ENCODE measurements at regions not wholly inside any gene's neighbourhood (a gene's known extent, or its start where the extent isn't known, plus 50 kb on each side); places are given as distances from the start of the nearest gene placed in this dataset.
A peak's percentile ranks its signal among the peaks of the same experiment; 100 is the strongest.

GRCh38 chr15:69634860-69635259 is 182.2 kb downstream of the RPLP1 start:
- in situ Hi-C loops (cut with MboI; ENCODE audit: low pct_unique_long_range_greater_than_20kb in 2 of 9, low sequenced_read_pairs in 9 of 9, unreplicated experiment in 9 of 9), result no loop called here
- 31 to 90% (median 79%) methylated on average over 3 to 5 of the region's 5 CpGs; no CpG with 5 or more reads in 2 of the 10 experiments for WGBS, 10 experiments
- ATAC-seq (replicated peaks in 6 of 8), result no peak
- Histone ChIP-seq H3K27ac (no peak overlapping the region), H3K4me1 (replicated peaks in 1 of 2) (peaks cover 9 to 21% of the 10 kb centered on the region in 2 donors), H3K4me3 (no peak overlapping the region)

DNA sequence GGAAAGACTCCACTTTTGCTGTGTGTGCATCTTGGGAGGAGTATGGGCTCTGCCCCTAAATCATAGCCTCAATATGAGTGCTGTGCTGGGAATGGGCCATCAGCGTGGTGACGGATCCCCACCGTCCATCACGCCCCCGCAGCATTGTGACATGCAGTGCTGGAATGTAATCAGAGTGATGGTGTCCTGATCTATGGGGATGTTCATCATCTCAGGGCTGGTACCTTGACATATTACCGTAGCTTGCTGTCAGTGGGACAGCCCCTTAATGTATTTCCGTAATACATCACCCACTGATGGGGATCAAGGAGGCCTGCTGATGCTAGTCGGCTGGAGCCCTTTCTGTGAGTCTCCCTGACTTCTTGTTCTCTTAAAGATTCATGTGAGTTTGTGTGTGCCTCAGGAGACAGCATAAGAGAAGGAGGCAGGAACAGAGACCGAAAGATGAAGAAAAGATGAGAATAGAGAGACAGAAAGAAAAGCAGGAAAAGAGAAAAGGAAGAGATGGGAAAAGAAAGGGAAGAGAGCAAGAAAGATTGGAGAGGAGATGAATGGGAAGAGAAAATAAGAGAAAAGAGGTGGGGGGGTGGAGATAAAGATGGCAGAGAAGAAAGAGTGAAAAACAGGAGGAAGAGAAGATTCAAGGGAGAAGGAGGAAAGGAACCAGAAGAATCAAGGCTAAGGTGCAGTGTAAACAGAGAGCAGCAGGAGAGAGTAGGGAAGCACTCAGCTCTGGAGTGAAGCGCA is 183.7 kb downstream of the RPLP1 start:
- in situ Hi-C loops (cut with MboI; ENCODE audit: low pct_unique_long_range_greater_than_20kb in 2 of 9, low sequenced_read_pairs in 9 of 9, unreplicated experiment in 9 of 9), result no loop called here
- Histone ChIP-seq H3K4me3 (no peak overlapping the region), H3K27ac (no peak overlapping the region), H3K4me1 (replicated peaks in 1 of 2) (peaks cover 9 to 20% of the 10 kb centered on the region in 2 donors)
- WGBS, 10 experiments, result 48 to 80% (median 66%) methylated on average over 2 to 9 of the region's 10 CpGs
- peak in 5 of 8 experiments; percentile 92 to 98 (median 98) for ATAC-seq (replicated peaks in 6 of 8)

DNA sequence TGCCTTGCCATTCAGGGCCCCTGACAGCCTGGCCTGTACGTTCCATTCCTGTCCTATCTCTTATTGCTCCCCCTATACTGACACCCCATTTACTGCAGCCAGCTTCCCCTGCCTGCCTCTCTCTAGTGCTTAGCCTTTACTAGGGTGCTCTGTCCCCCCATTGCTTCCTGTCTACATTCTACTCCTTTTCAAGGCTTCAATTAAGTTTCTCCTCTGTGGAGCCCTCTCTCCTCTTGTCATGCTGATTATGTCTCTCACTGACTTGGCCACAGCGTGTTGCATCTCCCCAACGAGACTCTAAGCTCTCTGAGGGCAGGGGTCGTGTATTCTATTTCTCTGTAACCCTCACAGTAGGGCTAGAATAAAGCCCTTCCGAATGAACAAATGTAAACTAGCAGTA is 185.2 kb downstream of the RPLP1 start:
- in situ Hi-C loops (cut with MboI; ENCODE audit: low pct_unique_long_range_greater_than_20kb in 2 of 9, low sequenced_read_pairs in 9 of 9, unreplicated experiment in 9 of 9), result no loop called here
- WGBS, 10 experiments, result 21 to 83% (median 61%) methylated on average over 1 to 5 of the region's 5 CpGs; no CpG with 5 or more reads in 3 of the 10 experiments
- H3K4me3 ChIP-seq, result no peak overlapping the region
- H3K27ac ChIP-seq, result no peak overlapping the region
- no peak for ATAC-seq (replicated peaks in 6 of 8)
- peaks cover 6 to 9% of the 10 kb centered on the region in 2 donors for H3K4me1 ChIP-seq (replicated peaks in 1 of 2)

GRCh38 chr15:69643476-69643875 is 190.9 kb downstream of the RPLP1 start:
- H3K27ac ChIP-seq, result no peak overlapping the region
- in situ Hi-C loops (cut with MboI; ENCODE audit: low pct_unique_long_range_greater_than_20kb in 2 of 9, low sequenced_read_pairs in 9 of 9, unreplicated experiment in 9 of 9), result no loop called here
- WGBS, 10 experiments, result 66 to 100% (median 88%) methylated on average over 1 to 5 of the region's 5 CpGs; no CpG with 5 or more reads in 1 of the 10 experiments
- no peak for ATAC-seq (replicated peaks in 6 of 8)
- no peak overlapping the region for H3K4me3 ChIP-seq
- peaks cover 14 to 21% of the 10 kb centered on the region in 2 donors for H3K4me1 ChIP-seq (replicated peaks in 1 of 2)

- WGBS, 10 experiments, result 15 to 92% (median 67%) methylated on average over 1 of the region's 1 CpG; no CpG with 5 or more reads in 1 of the 10 experiments
- ATAC-seq (replicated peaks in 6 of 8), result no peak
- Histone ChIP-seq H3K4me1 (replicated peaks in 1 of 2) (peaks cover 19 to 26% of the 10 kb centered on the region in 2 donors), H3K27ac (no peak overlapping the region), H3K4me3 (no peak overlapping the region)
- in situ Hi-C loops (cut with MboI; ENCODE audit: low pct_unique_long_range_greater_than_20kb in 2 of 9, low sequenced_read_pairs in 9 of 9, unreplicated experiment in 9 of 9), result no loop called here
Measured at GRCh38 chr15:69643971-69644370, 191.4 kb downstream of the RPLP1 start.

GRCh38 chr15:69644876-69645275 is 192.3 kb downstream of the RPLP1 start:
- no peak overlapping the region for H3K4me3 ChIP-seq
- WGBS, 10 experiments, result 40 to 100% (median 97%) methylated on average over 1 of the region's 1 CpG; no CpG with 5 or more reads in 2 of the 10 experiments
- peaks cover 23 to 26% of the 10 kb centered on the region in 2 donors for H3K4me1 ChIP-seq (replicated peaks in 1 of 2)
- in situ Hi-C loops (cut with MboI; ENCODE audit: low pct_unique_long_range_greater_than_20kb in 2 of 9, low sequenced_read_pairs in 9 of 9, unreplicated experiment in 9 of 9), result no loop called here
- H3K27ac ChIP-seq, result no peak overlapping the region
- no peak for ATAC-seq (replicated peaks in 6 of 8)

DNA sequence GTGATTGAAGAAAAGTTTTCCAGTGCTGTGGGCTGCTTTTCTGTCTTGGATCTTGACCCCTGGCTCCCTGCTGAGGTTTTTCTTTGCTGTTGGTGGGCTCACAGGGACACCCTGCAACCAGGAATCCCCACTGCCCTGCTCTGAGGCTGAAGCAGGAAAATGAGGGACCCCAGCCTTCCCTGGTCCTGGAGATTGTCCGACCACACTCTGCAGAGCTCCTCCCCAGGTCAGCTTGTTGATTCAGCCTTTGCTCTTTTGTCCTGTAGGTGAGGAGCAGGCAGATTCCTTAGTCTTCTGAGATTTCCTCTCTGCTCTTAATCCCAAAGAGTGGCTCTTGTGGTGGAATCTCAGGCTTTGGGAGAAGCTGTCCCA is 194.5 kb downstream of the RPLP1 start:
- no peak overlapping the region for H3K4me3 ChIP-seq
- peaks cover 23 to 26% of the 10 kb centered on the region in 2 donors for H3K4me1 ChIP-seq (replicated peaks in 1 of 2)
- H3K27ac ChIP-seq, result no peak overlapping the region
- WGBS, 10 experiments, result 50 to 86% (median 80%) methylated on average over 1 of the region's 1 CpG; no CpG with 5 or more reads in 7 of the 10 experiments
- no peak for ATAC-seq (replicated peaks in 6 of 8)
- in situ Hi-C loops (cut with MboI; ENCODE audit: low pct_unique_long_range_greater_than_20kb in 2 of 9, low sequenced_read_pairs in 9 of 9, unreplicated experiment in 9 of 9), result no loop called here

DNA sequence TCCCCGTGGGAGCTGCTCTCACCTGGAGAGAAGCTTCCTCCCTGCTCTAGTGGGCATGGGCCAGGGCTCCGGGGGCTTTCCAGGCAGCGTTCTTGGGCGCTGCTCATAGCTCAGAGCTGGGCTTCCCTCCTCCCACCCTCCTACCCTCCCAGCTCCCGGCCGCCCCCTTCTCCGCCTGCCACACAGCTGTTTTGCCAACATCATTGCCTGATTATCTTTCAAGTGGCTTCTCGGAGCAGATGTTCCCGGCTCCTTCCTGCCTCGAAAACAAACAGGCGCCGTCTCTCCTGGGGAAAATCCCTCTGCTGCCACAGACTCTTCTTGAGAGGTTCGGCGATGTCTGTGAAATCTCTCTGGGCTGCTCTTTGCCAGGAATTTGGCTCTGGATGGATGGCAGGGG is 195.6 kb downstream of the RPLP1 start:
- in situ Hi-C loops (cut with MboI; ENCODE audit: low pct_unique_long_range_greater_than_20kb in 2 of 9, low sequenced_read_pairs in 9 of 9, unreplicated experiment in 9 of 9), result no loop called here
- peak in 6 of 8 experiments; percentile 20 to 64 (median 52) for ATAC-seq (replicated peaks in 6 of 8)
- WGBS, 10 experiments, result 15 to 40% (median 30%) methylated on average over 1 to 4 of the region's 14 CpGs; no CpG with 5 or more reads in 6 of the 10 experiments
- H3K4me3 ChIP-seq, result no peak overlapping the region
- H3K27ac ChIP-seq, result no peak overlapping the region
- H3K4me1 ChIP-seq (replicated peaks in 1 of 2), result peaks cover 26 to 27% of the 10 kb centered on the region in 2 donors

GRCh38 chr15:69648775-69649735 is 196.4 kb downstream of the RPLP1 start:
- Histone ChIP-seq H3K4me3 (no peak overlapping the region), H3K4me1 (replicated peaks in 1 of 2) (peaks cover 26 to 27% of the 10 kb centered on the region in 2 donors), H3K27ac (no peak overlapping the region)
- in situ Hi-C loops (cut with MboI; ENCODE audit: low pct_unique_long_range_greater_than_20kb in 2 of 9, low sequenced_read_pairs in 9 of 9, unreplicated experiment in 9 of 9), result no loop called here
- no peak for ATAC-seq (replicated peaks in 6 of 8)
- 42 to 86% (median 67%) methylated on average over 1 to 11 of the region's 13 CpGs for WGBS, 10 experiments

DNA sequence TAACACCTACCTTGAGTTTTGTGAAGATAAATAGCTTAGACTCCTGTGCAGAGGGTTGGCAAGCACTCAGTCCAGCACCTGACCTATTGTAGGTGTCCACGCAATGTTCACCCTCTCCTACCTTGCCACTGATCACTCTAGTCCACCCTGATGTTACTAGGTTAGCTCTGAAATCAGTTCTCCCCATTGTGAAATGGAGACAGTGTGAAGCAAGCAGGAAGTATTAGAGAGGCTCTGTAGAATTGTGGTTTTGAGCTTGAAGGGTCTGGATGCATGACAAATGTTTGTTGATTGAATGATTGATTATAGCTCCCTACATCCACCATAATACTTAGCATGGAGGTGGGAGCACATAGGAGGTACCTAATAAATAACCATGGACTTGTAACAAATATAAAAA is 199.7 kb downstream of the RPLP1 start:
- H3K4me3 ChIP-seq, result no peak overlapping the region
- H3K27ac ChIP-seq, result no peak overlapping the region
- no peak for ATAC-seq (replicated peaks in 6 of 8)
- WGBS, 10 experiments, result 100% methylated on average over 1 of the region's 1 CpG; no CpG with 5 or more reads in 8 of the 10 experiments
- H3K4me1 ChIP-seq (replicated peaks in 1 of 2), result peaks cover 17 to 22% of the 10 kb centered on the region in 2 donors
- in situ Hi-C loops (cut with MboI; ENCODE audit: low pct_unique_long_range_greater_than_20kb in 2 of 9, low sequenced_read_pairs in 9 of 9, unreplicated experiment in 9 of 9), result no loop called here

DNA sequence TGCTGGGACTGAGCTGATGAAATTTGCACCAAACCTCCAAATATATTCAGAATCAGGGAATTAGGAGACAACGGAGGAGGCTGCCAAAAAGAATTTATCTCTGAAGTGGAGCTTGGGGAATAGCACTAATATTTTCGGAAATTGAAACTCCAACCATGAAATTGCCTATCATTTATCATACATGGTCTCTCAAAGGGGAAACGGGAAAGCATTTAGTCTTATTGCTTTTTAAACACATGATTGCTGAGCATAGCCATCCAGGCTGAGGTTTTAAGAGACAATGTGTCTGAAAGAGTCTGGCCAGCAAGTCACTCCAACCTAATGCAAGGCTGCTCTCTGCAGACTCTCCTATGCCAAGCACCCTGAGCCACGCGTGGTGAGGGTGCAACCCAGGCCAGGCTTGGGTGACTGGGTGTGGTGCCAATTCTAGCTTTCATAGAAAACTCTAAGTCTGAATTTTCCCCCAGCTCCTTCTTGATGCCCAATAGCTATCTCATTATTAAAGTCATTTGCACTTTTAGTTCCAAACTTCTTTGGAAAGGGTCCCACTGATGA is 200.2 kb downstream of the RPLP1 start:
- WGBS, 10 experiments, result 57 to 81% (median 68%) methylated on average over 1 to 5 of the region's 5 CpGs; no CpG with 5 or more reads in 4 of the 10 experiments
- H3K4me3 ChIP-seq, result no peak overlapping the region

GRCh38 chr15:69653306-69653705 is 200.7 kb downstream of the RPLP1 start:
- ATAC-seq (replicated peaks in 6 of 8), result no peak

More for the DNA sequence above, 200.2 kb downstream of the RPLP1 start:
- Histone ChIP-seq H3K4me1 (replicated peaks in 1 of 2) (peaks cover 11 to 19% of the 10 kb centered on the region in 2 donors), H3K27ac (no peak overlapping the region)
- ATAC-seq (replicated peaks in 6 of 8), result peak in 2 of 8 experiments; percentile 26 to 49
- in situ Hi-C loops (cut with MboI; ENCODE audit: low pct_unique_long_range_greater_than_20kb in 2 of 9, low sequenced_read_pairs in 9 of 9, unreplicated experiment in 9 of 9), result no loop called here

GRCh38 chr15:69653846-69654245 is 201.2 kb downstream of the RPLP1 start:
- no peak for ATAC-seq (replicated peaks in 6 of 8)
- in situ Hi-C loops (cut with MboI; ENCODE audit: low pct_unique_long_range_greater_than_20kb in 2 of 9, low sequenced_read_pairs in 9 of 9, unreplicated experiment in 9 of 9), result no loop called here
- WGBS, 10 experiments, result 20 to 100% (median 65%) methylated on average over 1 to 2 of the region's 2 CpGs; no CpG with 5 or more reads in 4 of the 10 experiments
- no peak overlapping the region for H3K4me3 ChIP-seq
- no peak overlapping the region for H3K27ac ChIP-seq
- peaks cover 1 to 9% of the 10 kb centered on the region in 2 donors for H3K4me1 ChIP-seq (replicated peaks in 1 of 2)

More at GRCh38 chr15:69653306-69653705, 200.7 kb downstream of the RPLP1 start:
- Histone ChIP-seq H3K4me3 (no peak overlapping the region), H3K27ac (no peak overlapping the region), H3K4me1 (replicated peaks in 1 of 2) (peaks cover 7 to 14% of the 10 kb centered on the region in 2 donors)
- 33% methylated on average over 1 of the region's 1 CpG; no CpG with 5 or more reads in 9 of the 10 experiments for WGBS, 10 experiments
- in situ Hi-C loops (cut with MboI; ENCODE audit: low pct_unique_long_range_greater_than_20kb in 2 of 9, low sequenced_read_pairs in 9 of 9, unreplicated experiment in 9 of 9), result no loop called here
